ENCODE measurements at regions not wholly inside any gene's neighbourhood (a gene's known extent, or its start where the extent isn't known, plus 50 kb on each side); places are given as distances from the start of the nearest gene placed in this dataset.

- TF ChIP-seq, protein P1, sequence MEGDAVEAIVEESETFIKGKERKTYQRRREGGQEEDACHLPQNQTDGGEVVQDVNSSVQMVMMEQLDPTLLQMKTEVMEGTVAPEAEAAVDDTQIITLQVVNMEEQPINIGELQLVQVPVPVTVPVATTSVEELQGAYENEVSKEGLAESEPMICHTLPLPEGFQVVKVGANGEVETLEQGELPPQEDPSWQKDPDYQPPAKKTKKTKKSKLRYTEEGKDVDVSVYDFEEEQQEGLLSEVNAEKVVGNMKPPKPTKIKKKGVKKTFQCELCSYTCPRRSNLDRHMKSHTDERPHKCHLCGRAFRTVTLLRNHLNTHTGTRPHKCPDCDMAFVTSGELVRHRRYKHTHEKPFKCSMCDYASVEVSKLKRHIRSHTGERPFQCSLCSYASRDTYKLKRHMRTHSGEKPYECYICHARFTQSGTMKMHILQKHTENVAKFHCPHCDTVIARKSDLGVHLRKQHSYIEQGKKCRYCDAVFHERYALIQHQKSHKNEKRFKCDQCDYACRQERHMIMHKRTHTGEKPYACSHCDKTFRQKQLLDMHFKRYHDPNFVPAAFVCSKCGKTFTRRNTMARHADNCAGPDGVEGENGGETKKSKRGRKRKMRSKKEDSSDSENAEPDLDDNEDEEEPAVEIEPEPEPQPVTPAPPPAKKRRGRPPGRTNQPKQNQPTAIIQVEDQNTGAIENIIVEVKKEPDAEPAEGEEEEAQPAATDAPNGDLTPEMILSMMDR (conservative IDR thresholded peaks at IDR 0.05; ENCODE audit: low read length): no peak
- DNase-seq (ENCODE audit: low read depth): peak; percentile 4
- H3K4me3 ChIP-seq (ENCODE audit: low read length): no peak overlapping the region
Measured at GRCh38 chr5:103929338-103930013, 366.9 kb upstream of the NUDT12 start.

GRCh38 chr5:103927739-103928138, 365.1 kb upstream of the NUDT12 start:
- H3K4me3 ChIP-seq (ENCODE audit: low read length): no peak overlapping the region
- TF ChIP-seq, protein P1 (conservative IDR thresholded peaks at IDR 0.05; ENCODE audit: low read length): no peak
- DNase-seq (ENCODE audit: low read depth): no peak

- no peak overlapping the region for H3K4me3 ChIP-seq (ENCODE audit: low read length)
- TF ChIP-seq, protein P1 (conservative IDR thresholded peaks at IDR 0.05; ENCODE audit: low read length): no peak
- DNase-seq (ENCODE audit: low read depth): no peak
Measured at GRCh38 chr5:103923616-103924168, 361.1 kb upstream of the NUDT12 start.

DNA sequence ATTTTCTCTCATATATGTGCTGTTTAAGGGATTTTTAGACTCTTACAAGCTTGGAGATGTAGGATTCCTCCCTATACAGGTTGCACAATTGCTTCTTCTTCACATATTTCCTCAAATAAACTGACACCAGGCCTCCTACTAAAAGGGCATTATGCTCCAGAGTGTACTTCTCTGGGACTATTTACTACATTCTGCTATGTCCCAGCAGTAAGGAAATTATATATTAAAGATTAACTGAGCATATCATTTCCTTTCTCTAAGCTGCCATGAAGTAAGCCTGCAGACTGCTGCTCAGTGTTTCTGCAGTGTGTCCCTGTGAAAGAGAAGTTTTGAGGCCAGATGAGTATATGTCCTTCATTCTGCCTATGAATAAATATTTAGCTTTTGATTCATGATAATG, 356.9 kb upstream of the NUDT12 start:
- no peak overlapping the region for H3K4me3 ChIP-seq (ENCODE audit: low read length)
- TF ChIP-seq, protein P1 (conservative IDR thresholded peaks at IDR 0.05; ENCODE audit: low read length): no peak
- DNase-seq (ENCODE audit: low read depth): peak; percentile 3

DNA sequence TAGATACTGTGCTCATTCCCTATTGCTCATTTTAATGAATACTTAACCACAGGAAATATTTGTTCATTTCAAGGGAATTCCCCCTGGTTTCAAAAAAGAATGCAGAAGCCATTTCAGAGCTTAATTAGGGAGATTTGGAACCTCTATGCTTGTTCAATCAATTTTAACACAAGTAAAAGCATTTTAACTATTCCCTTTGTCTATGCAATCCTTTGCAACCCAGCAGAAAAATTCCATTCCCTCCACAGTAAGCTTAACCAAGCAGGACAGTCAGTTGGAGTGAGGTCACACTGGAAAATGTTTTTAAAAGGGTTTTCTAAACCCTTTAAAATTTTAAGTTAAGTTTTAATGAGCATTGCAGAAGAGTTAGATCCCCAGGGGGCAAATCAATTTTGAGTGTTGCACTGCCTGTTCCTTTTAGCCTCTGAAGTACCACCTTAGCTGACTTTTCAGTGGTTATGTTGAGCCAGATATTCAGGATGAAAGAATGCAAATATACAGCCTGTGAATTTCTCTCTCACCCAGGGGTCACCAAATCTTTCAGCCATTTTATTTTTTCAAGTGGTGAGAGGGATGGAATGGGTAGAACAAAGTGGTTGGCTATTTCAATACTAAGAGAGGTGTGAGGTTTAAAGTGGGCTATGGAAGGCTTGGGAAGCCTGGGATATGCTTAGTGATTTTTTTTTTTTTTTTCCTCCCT, 356.2 kb upstream of the NUDT12 start:
- no peak overlapping the region for H3K4me3 ChIP-seq (ENCODE audit: low read length)
- peak; percentile 83 for DNase-seq (ENCODE audit: low read depth)
- TF ChIP-seq, protein P1 (conservative IDR thresholded peaks at IDR 0.05; ENCODE audit: low read length): no peak

DNA sequence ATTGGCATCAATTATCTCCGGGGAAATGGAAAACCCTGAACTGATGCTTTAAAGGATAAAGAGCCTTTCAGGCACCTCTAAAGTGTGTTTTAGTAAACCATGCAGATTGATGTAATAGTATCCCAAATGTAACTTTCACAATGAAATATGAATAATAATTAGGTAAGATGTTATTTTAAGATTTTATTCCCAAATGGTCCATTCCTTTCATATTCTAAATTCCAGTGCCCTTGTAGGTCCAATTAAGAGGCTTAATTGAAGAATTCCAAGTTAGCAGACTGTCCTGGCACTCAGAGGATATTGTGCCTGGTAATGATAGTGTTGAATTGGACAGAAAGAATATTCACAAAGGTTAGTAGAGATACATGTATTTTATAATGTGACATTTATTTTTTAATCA, 352.5 kb upstream of the NUDT12 start:
- TF ChIP-seq, protein P1 (conservative IDR thresholded peaks at IDR 0.05; ENCODE audit: low read length): no peak
- no peak overlapping the region for H3K4me3 ChIP-seq (ENCODE audit: low read length)
- peak; percentile 11 for DNase-seq (ENCODE audit: low read depth)

DNA sequence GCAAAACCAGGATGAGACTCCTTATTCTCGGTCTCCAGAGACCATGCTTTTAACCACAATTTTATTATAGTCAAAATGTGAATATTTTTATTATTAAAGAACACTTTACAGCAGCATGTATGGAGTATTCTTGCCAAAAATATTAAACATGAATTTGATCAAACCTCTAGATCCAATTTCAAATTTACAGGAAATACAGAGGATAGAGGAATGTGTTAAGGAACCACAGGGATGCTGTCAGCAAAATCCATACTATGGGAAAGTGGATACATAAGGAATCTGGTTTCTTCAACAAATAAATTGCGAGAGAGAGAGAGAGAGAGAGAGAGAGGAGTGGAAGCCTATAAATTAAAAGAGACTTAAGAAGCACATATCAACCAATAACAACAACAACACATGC, 348.2 kb upstream of the NUDT12 start:
- TF ChIP-seq, protein P1 (conservative IDR thresholded peaks at IDR 0.05; ENCODE audit: low read length): no peak
- DNase-seq (ENCODE audit: low read depth): no peak
- H3K4me3 ChIP-seq (ENCODE audit: low read length): no peak overlapping the region
